ENCODE measurements at regions not wholly inside any gene's neighbourhood (a gene's known extent, or its start where the extent isn't known, plus 50 kb on each side); places are given as distances from the start of the nearest gene placed in this dataset.

- TF ChIP-seq EZH2 (IDR thresholded peaks at IDR 0.05; ENCODE audit: low read length, unreplicated experiment), result no peak
- no peak for TF ChIP-seq CTCF (conservative IDR thresholded peaks at IDR 0.05; ENCODE audit: low read depth, low read length)
These were observed 904.8 kb upstream of the TMEM132C start for GRCh38 chr12:127362121-127362520.

Measured in PC-3 (cell line).